ENCODE measurements at regions not wholly inside any gene's neighbourhood (a gene's known extent, or its start where the extent isn't known, plus 50 kb on each side); places are given as distances from the start of the nearest gene placed in this dataset.

- H3K27me3 ChIP-seq (ENCODE audit: insufficient read depth, low read depth, low read length) = no peaks in the 10 kb centered on the region
- no peak overlapping the region for H3K4me2 ChIP-seq (ENCODE audit: low read length)
- H3K9me2 ChIP-seq (ENCODE audit: insufficient read depth, low read length) = no peaks in the 10 kb centered on the region
- H3F3A ChIP-seq (ENCODE audit: insufficient read depth, low read length, poor library complexity, severe bottlenecking) = no peaks in the 10 kb centered on the region
- H3K27ac ChIP-seq (ENCODE audit: low read length) = no peak overlapping the region
- H3K36me3 ChIP-seq (ENCODE audit: insufficient read depth, low read length) = no peaks in the 10 kb centered on the region
- no peaks in the 10 kb centered on the region for H3K79me2 ChIP-seq (replicated peaks; ENCODE audit: insufficient read depth, low read length)
- H4K20me1 ChIP-seq (ENCODE audit: insufficient read depth) = no peaks in the 10 kb centered on the region
- H3K9ac ChIP-seq (ENCODE audit: low read length) = no peak overlapping the region
- TF ChIP-seq REST (IDR thresholded peaks at IDR 0.05; ENCODE audit: borderline replicate concordance) (no peak), EZH2 (IDR thresholded peaks at IDR 0.05; ENCODE audit: borderline replicate concordance, insufficient read depth, low read length, poor library complexity, severe bottlenecking) (no peak), SMC3 (conservative IDR thresholded peaks at IDR 0.05; ENCODE audit: poor library complexity) (no peak), MXI1 (conservative IDR thresholded peaks at IDR 0.05; ENCODE audit: poor library complexity, severe bottlenecking) (no peak)
- no peak overlapping the region for H2AFZ ChIP-seq (ENCODE audit: low read depth, low read length)
- H3K4me3 ChIP-seq (ENCODE audit: low read length) = no peak overlapping the region
- no peaks in the 10 kb centered on the region for H3K9me3 ChIP-seq (ENCODE audit: low read length)
Measured at GRCh38 chr13:57970404-57970803, 338.9 kb downstream of the PCDH17 start.

GRCh38 chr13:57982782-57983181, 351.2 kb downstream of the PCDH17 start:
- Histone ChIP-seq H3K9me3 (ENCODE audit: low read length) (no peaks in the 10 kb centered on the region), H3F3A (ENCODE audit: insufficient read depth, low read length, poor library complexity, severe bottlenecking) (no peaks in the 10 kb centered on the region), H3K9ac (ENCODE audit: low read length) (no peak overlapping the region), H3K4me2 (ENCODE audit: low read length) (no peak overlapping the region), H3K36me3 (ENCODE audit: insufficient read depth, low read length) (no peaks in the 10 kb centered on the region), H4K20me1 (ENCODE audit: insufficient read depth) (no peaks in the 10 kb centered on the region), H3K79me2 (replicated peaks; ENCODE audit: insufficient read depth, low read length) (no peaks in the 10 kb centered on the region), H3K9me2 (ENCODE audit: insufficient read depth, low read length) (no peaks in the 10 kb centered on the region), H3K27ac (ENCODE audit: low read length) (no peak overlapping the region), H2AFZ (ENCODE audit: low read depth, low read length) (no peak overlapping the region), H3K4me3 (ENCODE audit: low read length) (no peak overlapping the region), H3K27me3 (ENCODE audit: insufficient read depth, low read depth, low read length) (no peaks in the 10 kb centered on the region)
- TF ChIP-seq SMC3 (conservative IDR thresholded peaks at IDR 0.05; ENCODE audit: poor library complexity) (no peak), EP300 (conservative IDR thresholded peaks at IDR 0.05; ENCODE audit: poor library complexity, severe bottlenecking) (no peak), POLR2AphosphoS5 (IDR thresholded peaks at IDR 0.05) (no peak), MXI1 (conservative IDR thresholded peaks at IDR 0.05; ENCODE audit: poor library complexity, severe bottlenecking) (no peak), CTCF (IDR thresholded peaks at IDR 0.05; ENCODE audit: poor library complexity, severe bottlenecking) (no peak), REST (IDR thresholded peaks at IDR 0.05; ENCODE audit: borderline replicate concordance) (no peak), TAF1 (IDR thresholded peaks at IDR 0.05; ENCODE audit: low read depth) (no peak), EZH2 (IDR thresholded peaks at IDR 0.05; ENCODE audit: borderline replicate concordance, insufficient read depth, low read length, poor library complexity, severe bottlenecking) (no peak), RAD21 (conservative IDR thresholded peaks at IDR 0.05) (no peak)
